ENCODE measurements at regions not wholly inside any gene's neighbourhood (a gene's known extent, or its start where the extent isn't known, plus 50 kb on each side); places are given as distances from the start of the nearest gene placed in this dataset.

DNA sequence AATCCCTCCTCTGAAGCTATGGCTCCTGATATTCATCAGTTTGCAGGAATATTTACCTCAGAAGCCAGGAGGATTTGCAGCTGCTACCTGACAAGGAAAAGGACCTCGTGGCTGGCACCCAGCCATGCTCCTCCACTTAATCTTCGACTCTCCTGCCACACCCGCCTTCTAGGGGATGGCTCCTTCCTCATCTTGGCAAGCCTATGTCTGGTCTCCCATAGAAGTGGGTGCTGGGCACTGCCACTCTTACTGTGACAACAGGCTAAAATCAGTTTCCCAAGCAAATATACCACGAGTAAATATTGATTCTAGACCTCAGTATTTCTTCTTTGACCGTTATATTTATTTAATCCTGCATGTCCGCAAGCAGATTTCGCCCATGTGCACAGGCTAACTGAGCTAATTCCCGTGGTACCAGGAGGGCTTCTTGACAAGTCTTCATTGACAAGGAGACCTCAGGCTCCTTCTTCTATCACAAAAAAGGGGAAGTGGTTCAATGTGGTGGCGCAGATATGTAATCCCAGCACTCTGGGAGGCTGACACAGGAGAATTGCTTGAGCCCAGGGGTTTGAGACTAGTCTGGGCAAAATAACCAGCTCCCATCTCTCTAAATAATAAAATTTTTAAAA lies 52.6 kb upstream of the DCTD start:
- DNase-seq, result peak; percentile 17

DNA sequence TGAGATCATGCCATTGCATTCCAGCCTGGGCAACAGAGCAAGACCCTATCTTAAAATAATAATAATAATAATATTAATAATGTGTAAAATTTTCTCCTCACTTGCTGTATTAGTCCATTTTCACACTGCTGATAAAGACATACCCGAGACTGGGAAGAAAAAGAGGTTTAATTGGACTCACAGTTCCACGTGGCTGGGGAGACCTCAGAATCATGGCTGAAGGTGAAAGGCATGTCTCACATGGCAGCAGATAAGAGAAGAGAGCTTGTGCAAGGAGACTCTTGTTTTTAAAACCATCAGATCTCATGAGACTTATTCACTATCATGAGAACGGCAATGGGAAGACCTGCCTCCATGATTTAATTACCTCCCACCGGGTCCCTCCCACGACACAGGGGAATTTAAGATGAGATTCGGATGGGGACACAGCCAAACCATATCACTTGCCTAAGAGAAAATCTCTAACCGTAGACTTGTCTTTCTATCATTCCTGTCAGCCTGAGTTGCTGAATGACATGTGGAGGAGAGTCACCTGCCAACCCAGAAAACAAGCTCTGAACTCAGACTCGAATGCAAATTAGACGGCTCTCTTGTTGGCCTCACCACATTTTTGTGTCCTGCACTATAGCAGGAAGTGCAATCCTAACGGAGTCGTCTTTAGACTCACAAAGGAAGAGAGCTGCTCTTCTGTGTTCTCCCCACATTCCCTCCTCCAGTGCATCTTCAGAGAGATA lies 51.9 kb upstream of the DCTD start:
- DNase-seq, result no peak

DNA sequence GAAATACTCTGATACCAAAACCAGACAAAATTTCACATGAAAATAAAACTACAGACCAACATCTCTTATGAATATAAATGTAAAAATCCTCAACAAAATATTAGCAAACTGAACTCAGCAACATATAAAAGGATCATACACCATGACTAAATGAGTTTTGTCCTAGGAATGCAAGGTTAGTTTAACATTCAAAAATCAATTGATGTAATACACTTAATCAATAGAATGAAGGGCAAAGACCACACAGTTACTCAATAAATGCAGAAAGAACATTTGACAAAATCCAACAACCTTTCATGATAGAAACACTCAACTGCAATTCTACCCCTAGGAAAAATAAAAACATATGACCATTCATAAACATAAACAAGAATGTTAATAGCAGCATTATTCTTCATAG lies 50.2 kb upstream of the DCTD start:
- no peak for DNase-seq

Data from NCI-H1092 treated with DMSO at 0.1 percent for 48 hours (cell line).